Astrocyte (in vitro differentiated cells and primary cell): ENCODE measurements at regions not wholly inside any gene's neighbourhood (a gene's known extent, or its start where the extent isn't known, plus 50 kb on each side); places are given as distances from the start of the nearest gene placed in this dataset.

Experiments used
- DNase-seq: peaks from one replicate; pipeline ENCODE4 v3.0.0-alpha.2; 2010; ENCODE audit warnings: low read depth
- FAIRE-seq: peaks from 2 replicates; lab custom pipeline; 2011; peaks lifted over from hg19 to GRCh38; lab: Jason Lieb, UNC
- H2AFZ ChIP-seq: 2 replicates; pipeline ENCODE4 v1.6.0; 2012; ENCODE audit warnings: low read depth, low read length, inconsistent platforms
- H3K27ac ChIP-seq: 2 replicates; pipeline ENCODE4 v1.5.1; 2011; ENCODE audit warnings: low read depth, low read length, inconsistent platforms
- H3K27me3 ChIP-seq: 2 replicates; pipeline ENCODE4 v1.6.0; 2011; ENCODE audit warnings: low read length, inconsistent platforms; ENCODE audit not compliant: insufficient read depth
- H3K36me3 ChIP-seq: 2 replicates; pipeline ENCODE4 v1.5.1; 2011; ENCODE audit warnings: low read length, inconsistent platforms; ENCODE audit not compliant: insufficient read depth
- H3K4me1 ChIP-seq: 2 replicates; pipeline ENCODE4 v1.5.1; 2011; ENCODE audit warnings: low read length, inconsistent platforms; ENCODE audit not compliant: insufficient read depth
- H3K4me2 ChIP-seq: 2 replicates; pipeline ENCODE4 v1.6.0; 2012; ENCODE audit warnings: low read length, inconsistent platforms
- H3K4me3 ChIP-seq: 2 replicates; pipeline ENCODE4 v1.5.1; 2011; ENCODE audit warnings: low read depth, mild to moderate bottlenecking, low read length, inconsistent platforms; ENCODE audit not compliant: insufficient read depth
- H3K79me2 ChIP-seq: 2 replicates; pipeline ENCODE4 v1.6.0; 2012; ENCODE audit warnings: mild to moderate bottlenecking, low read length, inconsistent platforms; ENCODE audit not compliant: insufficient read depth
- H3K9ac ChIP-seq: 2 replicates; pipeline ENCODE4 v1.6.0; 2012; ENCODE audit warnings: mild to moderate bottlenecking, low read length, inconsistent platforms
- H3K9me3 ChIP-seq: 2 replicates; pipeline ENCODE4 v1.5.1; 2012; ENCODE audit warnings: low read depth, mild to moderate bottlenecking, low read length, inconsistent platforms; ENCODE audit not compliant: insufficient read depth
- H4K20me1 ChIP-seq: 2 replicates; pipeline ENCODE4 v1.6.0; 2012; ENCODE audit warnings: low read length, inconsistent platforms; ENCODE audit not compliant: insufficient read depth
- H3K27ac Mint-ChIP-seq: one replicate; pipeline ENCODE4 v1.8.0; 2021; ENCODE audit warnings: mild to moderate bottlenecking, mixed read lengths; ENCODE audit not compliant: unreplicated experiment
- H3K27me3 Mint-ChIP-seq: one replicate; pipeline ENCODE4 v1.8.0; 2021; ENCODE audit warnings: low read depth, mixed read lengths; ENCODE audit not compliant: unreplicated experiment
- H3K36me3 Mint-ChIP-seq: one replicate; pipeline ENCODE4 v1.8.0; 2021; ENCODE audit warnings: low read depth, mixed read lengths; ENCODE audit not compliant: unreplicated experiment
- H3K4me1 Mint-ChIP-seq: one replicate; pipeline ENCODE4 v1.8.0; 2021; ENCODE audit warnings: low read depth, mixed read lengths; ENCODE audit not compliant: unreplicated experiment
- H3K4me3 Mint-ChIP-seq: one replicate; pipeline ENCODE4 v1.8.0; 2021; ENCODE audit warnings: mild to moderate bottlenecking, moderate library complexity, mixed read lengths; ENCODE audit not compliant: unreplicated experiment
- H3K9me3 Mint-ChIP-seq: one replicate; pipeline ENCODE4 v1.8.0; 2021; ENCODE audit warnings: mild to moderate bottlenecking, mixed read lengths; ENCODE audit not compliant: unreplicated experiment
- CTCF ChIP-seq: IDR thresholded peaks from 2 replicates; pipeline ENCODE4 v1.5.1; 2011; ENCODE audit warnings: low read depth, mild to moderate bottlenecking, inconsistent platforms, low read length, moderate library complexity; ENCODE audit not compliant: insufficient read depth
- EZH2 ChIP-seq: IDR thresholded peaks from 2 replicates; pipeline ENCODE4 v1.6.1; 2012; ENCODE audit warnings: mild to moderate bottlenecking, low read length, inconsistent platforms; ENCODE audit not compliant: insufficient read depth

GRCh38 chr5:27876071-27876470 lies 837.7 kb upstream of the CDH9 start:
- Histone ChIP-seq H3K27ac (no peak overlapping the region), H3K36me3 (no peaks in the 10 kb centered on the region), H4K20me1 (no peaks in the 10 kb centered on the region), H3K9ac (no peak overlapping the region), H3K9me3 (no peaks in the 10 kb centered on the region), H3K27me3 (no peaks in the 10 kb centered on the region), H2AFZ (no peak overlapping the region), H3K4me1 (no peaks in the 10 kb centered on the region), H3K79me2 (no peaks in the 10 kb centered on the region), H3K4me2 (no peak overlapping the region), H3K4me3 (no peak overlapping the region)
- H3K27me3 Mint-ChIP-seq: no peaks in the 10 kb centered on the region
- DNase-seq (peak; percentile 31), FAIRE-seq (peak; percentile 68)
- H3K4me1 Mint-ChIP-seq: no peaks in the 10 kb centered on the region
- no peak overlapping the region for H3K4me3 Mint-ChIP-seq
- H3K36me3 Mint-ChIP-seq: no peaks in the 10 kb centered on the region
- H3K9me3 Mint-ChIP-seq: peaks cover 3% of the 10 kb centered on the region
- no peak overlapping the region for H3K27ac Mint-ChIP-seq
- TF ChIP-seq CTCF: no peak
- no peak for TF ChIP-seq EZH2

GRCh38 chr5:27875148-27875547 lies 836.8 kb upstream of the CDH9 start:
- no peaks in the 10 kb centered on the region for H3K4me1 Mint-ChIP-seq
- Histone ChIP-seq H3K4me2 (no peak overlapping the region), H2AFZ (no peak overlapping the region), H3K9ac (no peak overlapping the region), H3K4me3 (no peak overlapping the region), H3K79me2 (no peaks in the 10 kb centered on the region), H3K4me1 (no peaks in the 10 kb centered on the region), H3K9me3 (no peaks in the 10 kb centered on the region), H4K20me1 (no peaks in the 10 kb centered on the region), H3K27me3 (no peaks in the 10 kb centered on the region), H3K36me3 (no peaks in the 10 kb centered on the region), H3K27ac (no peak overlapping the region)
- FAIRE-seq (no peak), DNase-seq (no peak)
- H3K4me3 Mint-ChIP-seq: no peak overlapping the region
- TF ChIP-seq CTCF (no peak), EZH2 (no peak)
- no peaks in the 10 kb centered on the region for H3K36me3 Mint-ChIP-seq
- no peaks in the 10 kb centered on the region for H3K27me3 Mint-ChIP-seq
- no peak overlapping the region for H3K27ac Mint-ChIP-seq
- peaks cover 3% of the 10 kb centered on the region for H3K9me3 Mint-ChIP-seq

- no peaks in the 10 kb centered on the region for H3K36me3 ChIP-seq
- no peak overlapping the region for H3K27ac Mint-ChIP-seq
- H3K4me3 Mint-ChIP-seq: no peak overlapping the region
- H3K4me1 Mint-ChIP-seq: peaks cover 5% of the 10 kb centered on the region
- no peak overlapping the region for H3K9ac ChIP-seq
- no peak overlapping the region for H3K4me2 ChIP-seq
- H4K20me1 ChIP-seq: no peaks in the 10 kb centered on the region
- H3K4me1 ChIP-seq: no peaks in the 10 kb centered on the region
- H3K4me3 ChIP-seq: no peak overlapping the region
- H2AFZ ChIP-seq: no peak overlapping the region
- FAIRE-seq (no peak), DNase-seq (no peak)
- no peaks in the 10 kb centered on the region for H3K36me3 Mint-ChIP-seq
- no peak overlapping the region for H3K27ac ChIP-seq
- H3K79me2 ChIP-seq: no peaks in the 10 kb centered on the region
- peaks cover 4% of the 10 kb centered on the region for H3K9me3 Mint-ChIP-seq
- TF ChIP-seq EZH2 (no peak), CTCF (no peak)
- H3K9me3 ChIP-seq: no peaks in the 10 kb centered on the region
- H3K27me3 Mint-ChIP-seq: no peaks in the 10 kb centered on the region
- H3K27me3 ChIP-seq: no peaks in the 10 kb centered on the region
Observed at GRCh38 chr5:27868292-27868691, 829.9 kb upstream of the CDH9 start.
